ENCODE measurements at regions not wholly inside any gene's neighbourhood (a gene's known extent, or its start where the extent isn't known, plus 50 kb on each side); places are given as distances from the start of the nearest gene placed in this dataset.

- TF ChIP-seq EZH2 (IDR thresholded peaks at IDR 0.05; ENCODE audit: insufficient read depth, poor library complexity, severe bottlenecking) = no peak
- TF ChIP-seq EZH2phosphoT487 (IDR thresholded peaks at IDR 0.05; ENCODE audit: insufficient read depth, low read depth) = no peak
These were observed 106.3 kb upstream of the CARD18 start for GRCh38 chr11:105245781-105246315.
